ENCODE measurements at regions not wholly inside any gene's neighbourhood (a gene's known extent, or its start where the extent isn't known, plus 50 kb on each side); places are given as distances from the start of the nearest gene placed in this dataset.
"Not testable (repeated sequence)": the region's sequence is repeated elsewhere in the genome, so short reads cannot be mapped to it uniquely, and the experiment has no call there.

DNA sequence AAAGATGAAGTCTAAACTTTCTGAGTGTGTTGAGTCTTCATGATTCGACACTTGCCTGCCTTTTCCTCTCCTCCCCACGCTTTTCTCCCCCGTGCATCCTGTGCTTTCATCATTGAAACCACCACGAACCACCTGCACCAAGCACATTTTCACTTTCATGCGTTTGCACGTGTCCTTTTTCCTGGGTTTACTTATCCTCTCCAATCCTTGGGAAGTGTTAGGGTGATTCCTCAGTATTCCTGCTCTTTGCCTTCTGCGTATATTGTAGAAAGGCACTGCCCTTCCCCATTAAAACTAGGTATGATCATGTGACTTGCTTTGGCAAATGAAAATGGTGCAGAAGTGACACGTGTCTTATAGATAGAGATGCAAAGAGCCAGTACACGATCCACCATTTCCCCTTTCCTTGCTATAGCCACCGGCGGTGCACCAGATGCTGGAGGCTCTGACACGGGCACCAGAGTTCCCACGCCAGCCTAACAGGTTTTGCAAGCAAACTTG, 106.6 kb downstream of the BRMS1L start:
- ATAC-seq: no peak

DNA sequence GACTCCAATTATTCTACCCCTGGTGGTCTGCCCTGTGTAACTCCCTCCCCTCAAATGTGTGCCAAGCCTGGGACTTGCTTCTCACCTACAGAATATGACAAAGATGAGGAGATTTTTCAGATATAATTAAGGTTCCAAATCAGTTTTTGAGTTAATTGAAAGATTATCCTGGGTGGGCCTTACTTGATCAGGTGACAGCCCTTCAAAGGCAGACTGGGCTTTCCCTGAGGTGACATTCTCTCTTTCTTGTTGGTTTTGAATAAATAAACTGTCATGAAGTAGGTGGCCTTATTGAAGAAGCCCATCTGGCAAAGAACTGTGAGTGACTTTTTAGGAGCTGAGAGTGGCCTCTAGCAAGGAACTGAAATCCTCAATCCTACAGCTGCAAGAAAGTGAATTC, 106.0 kb downstream of the BRMS1L start:
- ATAC-seq: no peak

GRCh38 chr14:35931346-35931745, 105.2 kb downstream of the BRMS1L start:
- ATAC-seq: no peak

DNA sequence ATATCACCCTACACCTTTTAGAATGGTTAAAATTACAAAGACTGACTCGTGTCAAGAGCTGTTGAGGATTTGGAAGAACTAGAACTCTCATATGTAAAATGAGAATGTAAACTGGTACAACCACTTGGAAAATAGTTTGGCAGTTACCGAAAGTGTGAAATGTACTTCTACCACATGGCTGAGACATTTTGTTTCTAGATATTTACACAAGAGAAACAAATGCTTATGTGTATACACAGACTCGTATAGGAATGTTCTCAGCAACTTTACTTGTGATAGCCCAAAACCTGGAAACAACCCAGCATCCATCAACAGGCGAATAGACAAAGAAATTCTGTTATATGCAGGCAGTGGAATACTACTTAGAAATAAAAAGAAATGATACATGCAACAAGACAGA, 103.0 kb downstream of the BRMS1L start:
- no peak for ATAC-seq

DNA sequence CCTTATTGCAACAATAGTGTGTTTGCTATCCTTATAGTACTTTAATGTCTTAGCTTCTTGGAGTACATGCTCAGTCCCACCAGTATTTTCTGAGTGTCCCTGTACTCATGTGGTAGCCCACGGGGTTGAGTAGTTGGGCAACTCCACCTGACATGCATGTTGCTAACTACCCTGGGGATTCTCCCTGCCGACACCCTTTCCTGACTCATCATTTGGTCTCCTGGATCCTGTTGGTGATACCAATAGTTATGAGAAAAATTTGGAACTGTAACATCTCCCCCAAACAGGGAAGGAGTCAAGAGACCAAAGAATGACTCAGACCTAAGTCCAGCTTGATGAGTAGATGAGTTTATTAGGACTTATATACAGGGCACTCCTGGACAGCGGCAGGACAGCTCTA, 101.6 kb downstream of the BRMS1L start:
- ATAC-seq: no peak

- ATAC-seq: no peak
Observed at GRCh38 chr14:35925319-35925718, 99.2 kb downstream of the BRMS1L start.

- ATAC-seq: not testable (repeated sequence)
Observed at GRCh38 chr14:35922590-35922989, 96.5 kb downstream of the BRMS1L start.

DNA sequence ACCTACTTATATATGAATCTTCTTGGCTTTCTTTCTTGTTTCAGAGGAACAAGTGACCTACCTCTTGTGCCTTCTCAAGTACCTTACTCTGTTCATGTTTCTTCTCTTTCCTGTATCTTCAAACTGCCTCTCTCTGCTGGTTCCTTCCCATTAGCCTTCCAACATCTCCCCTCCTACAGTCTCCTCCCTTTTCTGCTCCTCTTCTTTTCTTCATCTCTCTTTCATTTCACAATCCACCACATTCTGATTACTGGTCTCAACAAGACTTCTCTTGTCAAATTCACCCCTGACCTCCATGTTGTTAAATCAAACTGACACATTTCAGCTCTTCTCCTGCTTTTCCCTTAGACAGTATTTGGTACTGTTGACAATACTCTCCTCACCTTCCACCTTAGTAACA, 95.6 kb downstream of the BRMS1L start:
- no peak for ATAC-seq

Measured in esophagus mucosa (tissue), 1 donor.